IPS DF 19.7 (cell line): ENCODE measurements at regions not wholly inside any gene's neighbourhood (a gene's known extent, or its start where the extent isn't known, plus 50 kb on each side); places are given as distances from the start of the nearest gene placed in this dataset.
"Not testable (repeated sequence)": the region's sequence is repeated elsewhere in the genome, so short reads cannot be mapped to it uniquely, and the experiment has no call there.

Source experiments
- DNase-seq: peaks from one replicate; pipeline ENCODE4 v3.0.0-alpha.2; 2013; ENCODE audit warnings: low read depth, low spot score

- no peak for DNase-seq
These were observed 150.6 kb upstream of the UBE2E3 start for GRCh38 chr2:180829836-180830235.

GRCh38 chr2:180829261-180829660, 151.1 kb upstream of the UBE2E3 start:
- no peak for DNase-seq

DNA sequence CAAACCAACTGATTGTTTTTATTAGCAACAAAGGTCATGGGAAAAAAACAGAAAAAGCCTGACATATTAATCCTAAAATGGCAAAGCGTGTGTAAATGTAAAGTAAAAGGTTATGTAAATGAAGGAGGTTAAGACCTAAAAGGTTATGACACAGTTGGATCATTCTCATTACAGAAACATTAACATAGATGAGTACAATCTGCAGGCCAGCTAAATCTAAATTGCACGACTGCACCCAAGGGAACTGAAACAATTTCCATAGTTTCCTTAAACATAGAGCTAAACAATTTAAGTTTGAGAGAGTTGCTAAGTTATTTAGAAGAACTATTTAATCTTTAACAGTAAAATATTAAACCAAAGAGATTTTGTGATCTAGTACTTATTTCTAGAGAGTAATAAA, 151.6 kb upstream of the UBE2E3 start:
- DNase-seq = no peak

DNA sequence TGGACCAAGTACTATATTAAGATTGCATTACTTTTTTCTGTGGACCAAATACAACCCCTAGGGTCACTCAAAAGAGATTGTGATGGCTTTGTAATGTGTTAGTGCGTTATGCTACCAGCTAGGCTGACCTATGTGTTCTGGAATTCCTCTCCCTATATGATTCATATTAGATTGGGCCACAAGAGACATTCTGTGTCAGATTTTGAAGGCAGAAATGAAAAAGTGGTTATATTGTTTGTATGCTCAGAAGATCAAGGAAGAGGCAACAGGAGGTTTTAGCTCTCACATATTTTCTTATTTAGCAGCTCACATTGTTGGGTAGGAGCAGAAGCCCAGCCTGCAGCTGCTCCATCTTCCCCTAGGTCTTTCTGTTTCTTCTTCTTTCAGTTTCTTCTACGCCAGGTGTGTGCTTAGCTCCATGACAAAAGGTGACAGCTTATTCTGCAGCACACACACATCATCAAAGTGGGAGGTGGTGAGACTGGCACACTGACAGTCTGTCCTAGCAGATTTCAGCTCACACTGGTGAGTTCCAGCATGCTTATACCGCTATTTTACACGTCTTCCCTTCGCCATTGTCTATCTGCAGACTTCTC, 156.8 kb upstream of the UBE2E3 start:
- DNase-seq = no peak

GRCh38 chr2:180819106-180819505, 161.3 kb upstream of the UBE2E3 start:
- no peak for DNase-seq

GRCh38 chr2:180818700-180819099, 161.7 kb upstream of the UBE2E3 start:
- DNase-seq = not testable (repeated sequence)

DNA sequence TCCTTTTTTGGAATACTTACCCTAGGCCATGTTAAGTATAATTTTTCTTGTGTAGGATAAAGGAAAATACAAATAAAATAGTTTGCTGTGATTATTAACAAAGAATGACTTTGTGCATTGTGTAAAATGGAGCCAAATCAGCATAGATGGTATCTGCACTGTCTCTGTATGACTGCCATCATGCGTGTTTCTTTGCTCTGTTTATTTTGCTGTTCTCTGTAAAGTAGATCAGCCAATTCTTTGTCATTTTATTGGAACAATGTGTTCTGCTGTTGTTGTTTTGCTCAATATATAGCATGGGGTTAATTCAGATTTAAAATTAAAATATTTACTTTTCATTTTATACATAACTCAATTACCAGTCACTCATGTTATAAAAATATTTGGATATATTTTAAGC, 181.3 kb upstream of the UBE2E3 start:
- DNase-seq = no peak

DNA sequence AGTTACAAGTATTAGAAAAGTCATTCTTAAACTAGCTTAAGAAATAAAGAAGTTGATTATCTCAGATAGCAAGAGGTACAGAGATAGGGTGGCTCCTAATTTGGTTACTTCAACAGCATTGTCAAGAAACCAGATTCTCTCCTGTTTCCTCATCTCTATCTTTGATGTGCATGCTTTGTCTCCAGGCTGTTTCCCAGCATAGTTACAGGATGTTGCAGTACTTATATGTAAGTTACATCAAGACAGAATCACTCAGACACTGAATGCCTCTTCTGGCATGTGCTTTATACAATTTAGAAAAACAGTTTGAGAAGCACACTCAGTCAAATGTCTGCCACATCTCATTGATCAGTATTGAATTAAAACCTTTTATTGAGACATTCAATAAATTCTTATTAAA, 189.5 kb upstream of the UBE2E3 start:
- no peak for DNase-seq

DNA sequence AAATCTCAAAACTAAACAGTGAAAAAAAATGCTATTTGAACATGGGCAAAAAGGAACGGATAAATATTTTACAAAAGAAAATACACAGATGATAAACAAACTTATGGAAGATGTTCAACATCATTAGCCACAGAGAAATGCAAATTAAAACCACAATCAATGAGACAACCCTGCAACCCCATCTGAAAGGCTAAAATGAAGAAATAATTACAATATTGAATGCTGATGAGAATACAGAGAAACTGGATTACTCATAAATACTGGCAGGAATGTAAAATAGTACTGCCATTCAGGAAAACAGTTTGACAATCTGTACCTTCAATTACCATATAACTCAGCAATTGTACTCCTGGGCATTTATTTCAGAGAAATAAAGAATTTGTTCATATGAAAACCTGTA, 193.1 kb upstream of the UBE2E3 start:
- DNase-seq = no peak

GRCh38 chr2:180781276-180781675, 199.1 kb upstream of the UBE2E3 start:
- DNase-seq = no peak

DNA sequence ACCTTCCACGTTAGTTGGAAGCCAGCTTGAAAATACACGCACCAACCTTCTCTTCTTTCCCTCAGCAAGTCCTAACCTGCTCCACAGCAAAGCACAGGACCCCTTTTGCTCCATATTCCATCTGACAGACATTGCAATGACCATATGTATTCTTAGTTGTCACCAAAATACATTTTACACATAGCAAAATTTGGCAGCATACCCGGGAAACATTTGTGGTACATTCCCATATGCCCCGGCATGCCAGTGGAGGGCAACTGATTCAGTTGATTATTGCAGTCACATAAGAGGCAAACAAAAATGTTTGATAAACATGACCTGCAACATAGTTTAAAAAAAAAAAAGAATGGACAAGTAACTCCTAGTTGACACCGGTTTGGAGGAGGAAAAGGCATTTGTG, 202.1 kb upstream of the UBE2E3 start:
- no peak for DNase-seq

GRCh38 chr2:180776921-180777320, 203.5 kb upstream of the UBE2E3 start:
- no peak for DNase-seq

DNA sequence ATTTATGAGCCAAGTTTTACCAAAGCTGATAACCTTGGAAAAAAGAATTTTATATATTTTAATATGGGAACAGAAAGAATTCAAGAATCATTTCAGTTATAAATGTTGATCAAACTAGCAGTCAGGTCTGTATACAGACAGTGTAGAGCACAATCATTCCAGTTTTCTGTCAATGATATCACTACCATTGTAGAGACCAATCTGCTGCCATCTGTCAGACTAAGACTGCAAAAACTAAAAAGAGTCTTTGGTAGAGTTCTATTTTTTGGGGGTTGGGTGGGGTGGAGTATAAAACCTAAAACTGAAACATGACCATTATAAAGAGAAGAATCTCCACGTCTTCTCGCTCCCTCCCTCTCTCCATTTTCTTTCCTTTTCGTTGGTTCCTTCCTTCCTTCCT, 204.7 kb upstream of the UBE2E3 start:
- DNase-seq = no peak

- not testable (repeated sequence) for DNase-seq
These were observed 215.1 kb upstream of the UBE2E3 start for GRCh38 chr2:180765316-180765715.

DNA sequence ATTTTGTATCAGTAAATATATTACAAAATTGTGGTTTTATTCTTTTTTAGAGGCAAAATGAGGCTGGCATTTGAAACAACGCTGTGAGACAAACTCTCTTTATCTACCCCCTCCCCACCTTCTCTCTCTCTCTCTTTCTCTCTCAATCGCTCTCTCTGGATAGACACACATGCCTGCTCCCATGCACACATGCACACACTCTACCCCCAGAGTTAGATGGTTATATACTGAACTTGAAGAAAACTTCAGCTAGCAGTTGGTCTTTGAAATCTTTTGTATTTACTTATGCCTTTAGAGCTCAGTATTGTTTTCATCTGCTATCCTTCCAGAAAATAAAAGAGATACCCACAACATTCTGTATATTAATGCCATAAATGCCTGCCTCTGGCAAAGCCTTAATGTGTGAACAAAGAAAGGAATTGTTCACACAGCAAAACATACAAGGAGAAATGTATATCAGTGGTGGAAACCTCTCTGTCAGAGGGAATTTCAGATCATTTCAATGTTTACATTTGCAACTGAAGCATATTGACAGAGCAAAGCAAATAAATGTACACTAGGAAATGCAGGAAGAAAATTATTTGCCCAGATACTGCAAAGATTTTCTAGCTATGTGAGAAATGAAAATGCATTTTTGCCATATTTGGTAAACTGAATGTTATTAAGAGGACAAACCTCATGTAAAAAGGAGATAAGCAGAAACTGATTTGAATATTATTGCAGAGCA, 217.0 kb upstream of the UBE2E3 start:
- no peak for DNase-seq

DNA sequence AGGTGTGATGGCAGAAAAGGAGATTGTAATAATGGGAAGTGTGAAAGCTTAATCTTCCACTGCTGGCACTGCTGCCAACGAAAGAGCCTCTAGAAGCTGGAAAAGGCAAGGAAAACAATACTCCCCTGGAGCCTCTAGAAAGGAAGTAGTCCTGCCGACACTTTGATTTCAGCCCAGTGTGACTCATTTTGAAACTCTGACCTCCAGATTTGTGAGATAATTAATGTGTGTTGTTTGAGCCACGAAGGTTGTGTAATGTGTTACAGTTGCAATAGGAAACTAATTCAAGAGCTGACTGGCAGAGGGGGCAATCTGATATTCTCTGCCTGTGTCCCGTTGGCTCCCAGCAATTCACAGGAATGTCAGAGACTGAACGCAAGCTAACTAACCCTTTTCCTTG, 219.2 kb upstream of the UBE2E3 start:
- DNase-seq = no peak

- no peak for DNase-seq
These were observed 220.8 kb upstream of the UBE2E3 start for GRCh38 chr2:180759631-180760030.

GRCh38 chr2:180753809-180754761, 226.3 kb upstream of the UBE2E3 start:
- DNase-seq = no peak

GRCh38 chr2:180751306-180751920, 229.0 kb upstream of the UBE2E3 start:
- DNase-seq = no peak

DNA sequence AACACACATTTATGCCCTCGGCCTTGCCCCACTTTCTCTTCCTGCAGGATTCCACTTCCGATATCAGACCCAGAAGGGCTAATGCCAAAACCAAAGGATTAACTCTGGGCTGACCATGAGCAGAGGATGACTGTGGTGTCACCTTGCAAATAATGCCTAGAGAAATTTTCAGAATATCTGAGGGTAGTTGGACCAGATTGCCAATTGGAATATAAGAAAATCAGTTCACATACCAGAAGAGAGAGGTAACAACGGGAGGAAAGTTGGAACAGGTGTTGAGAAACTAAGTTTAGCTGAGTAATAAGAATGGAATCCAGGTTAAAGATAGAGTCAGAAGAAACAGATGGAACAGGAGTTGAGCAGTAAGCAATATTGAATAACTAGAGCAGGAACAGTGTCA, 232.7 kb upstream of the UBE2E3 start:
- no peak for DNase-seq

- no peak for DNase-seq
These were observed 237.0 kb upstream of the UBE2E3 start for GRCh38 chr2:180743401-180743800.

DNA sequence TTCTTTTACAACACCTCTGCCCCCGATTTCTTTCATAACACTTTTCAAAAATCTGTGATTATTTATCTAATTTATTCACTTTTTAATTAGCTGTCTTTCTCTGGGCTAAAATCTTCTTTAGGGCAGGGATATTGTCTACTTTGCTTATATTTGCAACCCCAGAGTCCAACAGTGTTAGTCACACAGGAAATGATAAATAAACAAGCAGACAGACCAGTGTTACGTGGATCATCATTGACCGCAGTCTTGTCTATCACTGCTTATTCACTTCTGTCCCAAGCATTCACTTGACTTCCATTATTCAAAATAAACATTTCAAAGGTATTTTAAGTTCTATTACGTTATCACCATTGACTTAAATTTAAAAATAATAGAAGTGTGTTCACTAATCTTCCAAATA, 237.6 kb upstream of the UBE2E3 start:
- no peak for DNase-seq
